Ovary (tissue), 7 donors: ENCODE measurements at regions not wholly inside any gene's neighbourhood (a gene's known extent, or its start where the extent isn't known, plus 50 kb on each side); places are given as distances from the start of the nearest gene placed in this dataset.
"Not testable (repeated sequence)": the region's sequence is repeated elsewhere in the genome, so short reads cannot be mapped to it uniquely, and the experiment has no call there.

Source experiments
- DNase-seq, 5 donors: peaks; one replicate each; pipeline ENCODE4 v3.0.0-alpha.2; 2019 to 2020
- H3K27ac ChIP-seq, 2 donors: fragments of 200-600 bp; one replicate each; pipeline versions ENCODE4 v1.5.1 to v1.8.0; 2019 to 2022
- H3K27me3 ChIP-seq: fragments of 200-600 bp; one replicate; pipeline ENCODE4 v1.8.0; 2022
- H3K36me3 ChIP-seq: fragments of 200-600 bp; sonication (generic); one replicate; pipeline ENCODE4 v1.5.1; 2019
- H3K4me1 ChIP-seq: one replicate; pipeline ENCODE4 v1.8.1; 2013; ENCODE audit warnings: mild to moderate bottlenecking, moderate library complexity; ENCODE audit not compliant: insufficient read depth
- H3K4me3 ChIP-seq: fragments of 200-600 bp; sonication (generic); one replicate; pipeline ENCODE4 v1.5.1; 2017
- H3K9me3 ChIP-seq, 2 donors: fragments of 200-600 bp in 1 of 2; sonication (generic) in 1 of 2; one replicate each; pipeline versions ENCODE4 v1.5.1 to v1.8.1; 2013 to 2019; ENCODE audit warnings: mild to moderate bottlenecking in 1 of 2, moderate library complexity in 1 of 2
- CTCF ChIP-seq, 3 donors: fragments of 450-650 bp in 2 of 3; fragments of 200-600 bp in 1 of 3; IDR thresholded peaks; one replicate each; pipeline versions ENCODE4 v1.5.1 to v1.8.0; 2016 to 2022; ENCODE audit warnings: antibody characterized with exemption in 3 of 3, mild to moderate bottlenecking in 1 of 3
- EP300 ChIP-seq: sonication (generic); formaldehyde crosslinking; IDR thresholded peaks from one replicate; pipeline ENCODE4 v1.6.1; 2017; ENCODE audit warnings: antibody characterized with exemption
- POLR2A ChIP-seq: fragments of 450-650 bp; IDR thresholded peaks from one replicate; pipeline ENCODE4 v1.6.1; 2017; ENCODE audit warnings: antibody characterized with exemption, mild to moderate bottlenecking, moderate library complexity
- WGBS, 3 donors: extraction: QIAGEN DNeasy Blood & Tissue Kit in 1 of 3; methylation state at CpG; one replicate each; pipeline versions ENCODE4 v1.1.5 to v1.1.7; 2013 to 2017; 5-methylcytosine and 5-hydroxymethylcytosine counted together
- intact Hi-C, 4 donors: fragments of 100-400 bp; cut with DNase I; formaldehyde crosslinking; loops; one replicate each; pipeline versions ENCODE4 v1.11.0 to v1.15.1; 2022 to 2023
- donor health status: DM: no; HTN: no; CAD: no; lungs with moderate emphysema.
- donor health status: DM: no; HTN: no; CAD: no.
- donor health status: Bipolar disorder and iron deficiency.
- donor health status: DM: no; HTN: no; CAD: no.
- donor health status: DM: yes; HTN: yes; CAD: no.

GRCh38 chr1:57572016-57572415 lies 148.2 kb upstream of the DAB1 start:
- Histone ChIP-seq H3K27ac (no peak overlapping the region), H3K27me3 (no peaks in the 10 kb centered on the region), H3K36me3 (no peaks in the 10 kb centered on the region), H3K9me3 (no peaks in the 10 kb centered on the region), H3K4me1 (no peaks in the 10 kb centered on the region), H3K4me3 (no peak overlapping the region)
- WGBS, 3 donors: 92 to 96% (median 94%) methylated on average over 4 of the region's 4 CpGs
- intact Hi-C loops: no loop called here
- no peak for TF ChIP-seq POLR2A
- TF ChIP-seq EP300: no peak
- no peak for TF ChIP-seq CTCF (IDR thresholded peaks at IDR 0.05)
- DNase-seq: no peak

- H3K27ac ChIP-seq, H3K36me3 ChIP-seq, H3K4me3 ChIP-seq, H3K4me1 ChIP-seq, H3K27me3 ChIP-seq, H3K9me3 ChIP-seq, DNase-seq, intact Hi-C loops: not testable (repeated sequence)
- WGBS, 3 donors: 81 to 87% (median 86%) methylated on average over 3 of the region's 3 CpGs
Observed at GRCh38 chr1:57558066-57558465, 134.2 kb upstream of the DAB1 start.

- H3K36me3 ChIP-seq: no peaks in the 10 kb centered on the region
- no peak for DNase-seq
- TF ChIP-seq EP300 (no peak), POLR2A (no peak), CTCF (IDR thresholded peaks at IDR 0.05) (no peak)
- H3K4me1 ChIP-seq: no peaks in the 10 kb centered on the region
- WGBS, 3 donors: 32 to 40% (median 35%) methylated on average over 5 of the region's 5 CpGs
- intact Hi-C loops: no loop called here
- no peaks in the 10 kb centered on the region for H3K27me3 ChIP-seq
- no peak overlapping the region for H3K27ac ChIP-seq
- no peak overlapping the region for H3K4me3 ChIP-seq
- no peaks in the 10 kb centered on the region for H3K9me3 ChIP-seq
Observed at GRCh38 chr1:57553666-57554065, 129.8 kb upstream of the DAB1 start.

- Histone ChIP-seq H3K27me3 (no peaks in the 10 kb centered on the region), H3K4me1 (no peaks in the 10 kb centered on the region), H3K4me3 (no peak overlapping the region), H3K36me3 (no peaks in the 10 kb centered on the region), H3K9me3 (no peaks in the 10 kb centered on the region), H3K27ac (no peak overlapping the region)
- intact Hi-C loops: no loop called here
- no peak for TF ChIP-seq EP300
- TF ChIP-seq POLR2A: no peak
- TF ChIP-seq CTCF (IDR thresholded peaks at IDR 0.05): no peak
- no peak for DNase-seq
- WGBS, 3 donors: 47 to 59% (median 58%) methylated on average over 4 of the region's 4 CpGs
Observed at GRCh38 chr1:57551476-57551875, 127.6 kb upstream of the DAB1 start.

GRCh38 chr1:57550092-57550491 lies 126.2 kb upstream of the DAB1 start:
- Histone ChIP-seq H3K27me3 (no peaks in the 10 kb centered on the region), H3K4me1 (no peaks in the 10 kb centered on the region), H3K9me3 (no peaks in the 10 kb centered on the region), H3K4me3 (no peak overlapping the region), H3K36me3 (no peaks in the 10 kb centered on the region), H3K27ac (no peak overlapping the region)
- no peak for TF ChIP-seq POLR2A
- TF ChIP-seq EP300: no peak
- no peak for TF ChIP-seq CTCF (IDR thresholded peaks at IDR 0.05)
- DNase-seq: no peak
- intact Hi-C loops: no loop called here
- WGBS, 3 donors: 23 to 36% (median 25%) methylated on average over 1 of the region's 1 CpG
